ENCODE measurements at regions not wholly inside any gene's neighbourhood (a gene's known extent, or its start where the extent isn't known, plus 50 kb on each side); places are given as distances from the start of the nearest gene placed in this dataset.

GRCh38 chr17:59485946-59486345 lies 79.5 kb upstream of the DHX40 start:
- no peak for TF ChIP-seq POLR2A (IDR thresholded peaks at IDR 0.05; ENCODE audit: low read length)
- TF ChIP-seq GATA1 (IDR thresholded peaks at IDR 0.05; ENCODE audit: low read depth, low read length): no peak

Measured in erythroblast (primary cell).